ENCODE measurements at regions not wholly inside any gene's neighbourhood (a gene's known extent, or its start where the extent isn't known, plus 50 kb on each side); places are given as distances from the start of the nearest gene placed in this dataset.
"Not testable (repeated sequence)": the region's sequence is repeated elsewhere in the genome, so short reads cannot be mapped to it uniquely, and the experiment has no call there.

- no peak for DNase-seq
Measured at GRCh38 chr3:144963810-144964209, 992.2 kb downstream of the DIPK2A start.

- no peak for DNase-seq
Measured at GRCh38 chr3:144966560-144966959, 994.9 kb downstream of the DIPK2A start.

GRCh38 chr3:144968750-144969350 lies 997.2 kb downstream of the DIPK2A start:
- no peak for DNase-seq

GRCh38 chr3:144984481-144984880 lies 1012.9 kb downstream of the DIPK2A start:
- not testable (repeated sequence) for DNase-seq

- no peak for DNase-seq
Measured at GRCh38 chr3:144989807-144990206, 1018.2 kb downstream of the DIPK2A start.

- no peak for DNase-seq
Measured at GRCh38 chr3:144995856-144996255, 1024.2 kb downstream of the DIPK2A start.

GRCh38 chr3:145005427-145005826 lies 1033.8 kb downstream of the DIPK2A start:
- no peak for DNase-seq

- DNase-seq, result no peak
Measured at GRCh38 chr3:145006271-145006670, 1034.6 kb downstream of the DIPK2A start.

- DNase-seq, result no peak
Measured at GRCh38 chr3:145013931-145014330, 1042.3 kb downstream of the DIPK2A start.

GRCh38 chr3:145015253-145015652 lies 1043.6 kb downstream of the DIPK2A start:
- no peak for DNase-seq

GRCh38 chr3:145017959-145018358 lies 1046.3 kb downstream of the DIPK2A start:
- DNase-seq, result no peak

- no peak for DNase-seq
Measured at GRCh38 chr3:145022447-145022846, 1050.8 kb downstream of the DIPK2A start.

- DNase-seq, result no peak
Measured at GRCh38 chr3:145024700-145025099, 1053.1 kb downstream of the DIPK2A start.

- not testable (repeated sequence) for DNase-seq
Measured at GRCh38 chr3:145027186-145027585, 1055.6 kb downstream of the DIPK2A start.

GRCh38 chr3:145032791-145033190 lies 1061.2 kb downstream of the DIPK2A start:
- DNase-seq, result no peak

GRCh38 chr3:145035682-145036081 lies 1064.1 kb downstream of the DIPK2A start:
- no peak for DNase-seq

GRCh38 chr3:145054055-145054454 lies 1082.4 kb downstream of the DIPK2A start:
- not testable (repeated sequence) for DNase-seq

- DNase-seq, result no peak
Measured at GRCh38 chr3:145055375-145056076, 1083.9 kb downstream of the DIPK2A start.

GRCh38 chr3:145058483-145058882 lies 1086.9 kb downstream of the DIPK2A start:
- DNase-seq, result no peak

GRCh38 chr3:145063616-145064015 lies 1092.0 kb downstream of the DIPK2A start:
- DNase-seq, result no peak

- DNase-seq, result no peak
Measured at GRCh38 chr3:145070795-145071194, 1090.2 kb downstream of the PLOD2 start.

GRCh38 chr3:145079436-145079835 lies 1081.5 kb downstream of the PLOD2 start:
- no peak for DNase-seq

- no peak for DNase-seq
Measured at GRCh38 chr3:145087038-145087437, 1073.9 kb downstream of the PLOD2 start.

GRCh38 chr3:145088917-145089316 lies 1072.1 kb downstream of the PLOD2 start:
- DNase-seq, result no peak

- DNase-seq, result no peak
Measured at GRCh38 chr3:145089337-145089736, 1071.6 kb downstream of the PLOD2 start.
